Ovary (tissue), 3 donors: ENCODE measurements at regions not wholly inside any gene's neighbourhood (a gene's known extent, or its start where the extent isn't known, plus 50 kb on each side); places are given as distances from the start of the nearest gene placed in this dataset.

Source experiments
- CTCF ChIP-seq, 3 donors: fragments of 450-650 bp in 2 of 3; fragments of 200-600 bp in 1 of 3; IDR thresholded peaks; one replicate each; pipeline versions ENCODE4 v1.5.1 to v1.8.0; 2016 to 2022; ENCODE audit warnings: antibody characterized with exemption in 3 of 3, mild to moderate bottlenecking in 1 of 3
- POLR2A ChIP-seq: fragments of 450-650 bp; IDR thresholded peaks from one replicate; pipeline ENCODE4 v1.6.1; 2017; ENCODE audit warnings: antibody characterized with exemption, mild to moderate bottlenecking, moderate library complexity
- donor health status: DM: no; HTN: no; CAD: no.

- TF ChIP-seq CTCF (IDR thresholded peaks at IDR 0.05) (no peak), POLR2A (no peak)
Observed at GRCh38 chr3:146953511-146953981, 348.4 kb upstream of the PLSCR5 start.
